Esophagus squamous epithelium (tissue), 5 donors: ENCODE measurements at regions not wholly inside any gene's neighbourhood (a gene's known extent, or its start where the extent isn't known, plus 50 kb on each side); places are given as distances from the start of the nearest gene placed in this dataset.

Experiments
- DNase-seq: peaks from one replicate; lab custom pipeline; 2025; lab: John Stamatoyannopoulos, UW
- H3K27ac ChIP-seq, 4 donors: fragments of 200-600 bp; sonication (generic); one replicate each; pipeline ENCODE4 v1.5.1; 2016 to 2019; ENCODE audit warnings: mild to moderate bottlenecking in 1 of 4
- H3K27me3 ChIP-seq, 4 donors: fragments of 200-600 bp; sonication (generic); 1 replicate in 3 of 4; 2 replicates in 1 of 4; pipeline versions ENCODE4 v1.5.1 to v1.6.0; 2017 to 2021; ENCODE audit warnings: antibody characterized with exemption in 1 of 4
- H3K36me3 ChIP-seq, 3 donors: fragments of 200-600 bp; sonication (generic); one replicate each; pipeline ENCODE4 v1.5.1; 2016 to 2019
- H3K4me1 ChIP-seq, 3 donors: fragments of 200-600 bp; sonication (generic); one replicate each; pipeline ENCODE4 v1.5.1; 2017 to 2019
- H3K4me3 ChIP-seq, 4 donors: fragments of 200-600 bp; sonication (generic); 1 replicate in 3 of 4; 2 replicates in 1 of 4; pipeline ENCODE4 v1.5.1; 2016 to 2019; ENCODE audit warnings: mild to moderate bottlenecking in 2 of 4, moderate library complexity in 1 of 4
- H3K9me3 ChIP-seq, 3 donors: fragments of 200-600 bp; sonication (generic); one replicate each; pipeline ENCODE4 v1.5.1; 2016 to 2019
- CTCF ChIP-seq, 6 experiments: fragments of 450-650 bp in 4 of 6; fragments of 200-600 bp in 2 of 6; sonication (generic) in 2 of 6; IDR thresholded peaks; one replicate each; pipeline ENCODE4 v1.5.1; 2016 to 2019; ENCODE audit warnings: antibody characterized with exemption in 6 of 6, mild to moderate bottlenecking in 4 of 6, moderate library complexity in 4 of 6
- POLR2A ChIP-seq, 4 donors: fragments of 450-650 bp; IDR thresholded peaks; one replicate each; pipeline ENCODE4 v1.6.1; 2017; ENCODE audit warnings: antibody characterized with exemption in 4 of 4, mild to moderate bottlenecking in 4 of 4, moderate library complexity in 3 of 4
- WGBS, 2 donors: methylation state at CpG; one replicate each; pipeline ENCODE4 v1.1.5; 2018; 5-methylcytosine and 5-hydroxymethylcytosine counted together
- intact Hi-C: fragments of 100-400 bp; cut with DNase I; formaldehyde crosslinking; loops from one replicate; pipeline ENCODE4 v1.15.0; 2022
- donor health status: DM: yes; HTN: yes; CAD: no.

GRCh38 chr1:24987424-24987823, 57.3 kb upstream of the RUNX3 start:
- intact Hi-C loops: no loop called here
- Histone ChIP-seq H3K36me3 (no peaks in the 10 kb centered on the region), H3K27ac (no peak overlapping the region), H3K9me3 (no peaks in the 10 kb centered on the region), H3K4me3 (no peak overlapping the region), H3K27me3 (peaks cover 0 to 30% (median 0%) of the 10 kb centered on the region in 4 donors), H3K4me1 (no peaks in the 10 kb centered on the region)
- TF ChIP-seq POLR2A (IDR thresholded peaks at IDR 0.05) (no peak), CTCF (IDR thresholded peaks at IDR 0.05) (no peak)
- no peak for DNase-seq
- 93 to 97% methylated on average over 9 of the region's 11 CpGs for WGBS, 2 donors

- H3K9me3 ChIP-seq: no peaks in the 10 kb centered on the region
- WGBS, 2 donors: 51 to 60% methylated on average over 2 of the region's 2 CpGs
- no peak for DNase-seq
These were observed 56.4 kb upstream of the RUNX3 start for GRCh38 chr1:24986372-24986965.

GRCh38 chr1:24985737-24986136, 55.7 kb upstream of the RUNX3 start:
- 63 to 73% methylated on average over 2 to 3 of the region's 3 CpGs for WGBS, 2 donors
- DNase-seq: no peak
- peaks cover 0 to 13% (median 0%) of the 10 kb centered on the region in 4 donors for H3K27me3 ChIP-seq
- intact Hi-C loops: no loop called here
- H3K4me3 ChIP-seq: no peak overlapping the region
- no peaks in the 10 kb centered on the region for H3K4me1 ChIP-seq
- TF ChIP-seq POLR2A (IDR thresholded peaks at IDR 0.05) (no peak), CTCF (IDR thresholded peaks at IDR 0.05) (no peak)
- H3K27ac ChIP-seq: no peak overlapping the region
- no peaks in the 10 kb centered on the region for H3K36me3 ChIP-seq
- no peaks in the 10 kb centered on the region for H3K9me3 ChIP-seq

More at GRCh38 chr1:24986372-24986965, 56.4 kb upstream of the RUNX3 start:
- no peak for TF ChIP-seq CTCF (IDR thresholded peaks at IDR 0.05)
- Histone ChIP-seq H3K27ac (no peak overlapping the region), H3K27me3 (peaks cover 0 to 20% (median 0%) of the 10 kb centered on the region in 4 donors), H3K36me3 (no peaks in the 10 kb centered on the region), H3K4me1 (no peaks in the 10 kb centered on the region), H3K4me3 (no peak overlapping the region)
- intact Hi-C loops: no loop called here

GRCh38 chr1:24984800-24985522, 54.9 kb upstream of the RUNX3 start:
- DNase-seq: no peak
- WGBS, 2 donors: 38 to 60% methylated on average over 3 of the region's 5 CpGs
- peaks cover 0 to 6% (median 0%) of the 10 kb centered on the region in 4 donors for H3K27me3 ChIP-seq
- TF ChIP-seq POLR2A (IDR thresholded peaks at IDR 0.05) (no peak), CTCF (IDR thresholded peaks at IDR 0.05) (no peak)
- H3K4me1 ChIP-seq: no peaks in the 10 kb centered on the region
- H3K9me3 ChIP-seq: no peaks in the 10 kb centered on the region
- no peak overlapping the region for H3K4me3 ChIP-seq
- no peak overlapping the region for H3K27ac ChIP-seq
- H3K36me3 ChIP-seq: no peaks in the 10 kb centered on the region
- intact Hi-C loops: no loop called here

GRCh38 chr1:24984300-24984699, 54.2 kb upstream of the RUNX3 start:
- no peaks in the 10 kb centered on the region for H3K9me3 ChIP-seq
- intact Hi-C loops: no loop called here
- TF ChIP-seq POLR2A (IDR thresholded peaks at IDR 0.05) (no peak), CTCF (IDR thresholded peaks at IDR 0.05) (no peak)
- 50 to 63% methylated on average over 2 of the region's 2 CpGs for WGBS, 2 donors
- DNase-seq: no peak
- H3K27me3 ChIP-seq: peaks cover 0 to 7% (median 0%) of the 10 kb centered on the region in 4 donors
- H3K27ac ChIP-seq: no peak overlapping the region
- no peaks in the 10 kb centered on the region for H3K36me3 ChIP-seq
- no peaks in the 10 kb centered on the region for H3K4me1 ChIP-seq
- H3K4me3 ChIP-seq: no peak overlapping the region
